H1 (cell line): ENCODE measurements at regions not wholly inside any gene's neighbourhood (a gene's known extent, or its start where the extent isn't known, plus 50 kb on each side); places are given as distances from the start of the nearest gene placed in this dataset.

Source experiments
- CTCF ChIA-PET: fragments of 300-600 bp; sonication (Branson Sonifier 250); formaldehyde crosslinking; loops from one replicate; lab custom pipeline; 2021; ENCODE audit not compliant: partially characterized antibody; lab: Charles Lee
- POLR2A ChIA-PET: fragments of 300-600 bp; sonication (Branson Sonifier 250); formaldehyde crosslinking; loops from one replicate; lab custom pipeline; 2021; ENCODE audit warnings: inconsistent platforms; ENCODE audit not compliant: partially characterized antibody; lab: Charles Lee
- DNase-seq, 2 experiments: peaks; one replicate each; pipeline versions ENCODE4 v3.0.0 to v3.0.0-alpha.2; 2010 to 2022; ENCODE audit warnings: low spot score in 2 of 2, low read depth in 1 of 2, mixed read lengths in 1 of 2
- FAIRE-seq: peaks from 2 replicates; lab custom pipeline; 2011; peaks lifted over from hg19 to GRCh38; lab: Jason Lieb, UNC
- H2AFZ ChIP-seq: 2 replicates; pipeline ENCODE4 v1.8.1; 2012; ENCODE audit warnings: low read length, inconsistent platforms
- H2AK5ac ChIP-seq: 2 replicates; pipeline ENCODE4 v1.6.1; 2013; ENCODE audit warnings: low read depth, low read length
- H2BK120ac ChIP-seq: replicated peaks from 2 replicates; pipeline ENCODE3; 2013; ENCODE audit warnings: low read depth, low read length, inconsistent platforms
- H2BK12ac ChIP-seq: 2 replicates; pipeline ENCODE4 v1.6.1; 2013; ENCODE audit warnings: low read depth, low read length
- H2BK15ac ChIP-seq: 2 replicates; pipeline ENCODE4 v1.6.1; 2013; ENCODE audit warnings: low read length
- H2BK20ac ChIP-seq: 2 replicates; pipeline ENCODE4 v1.6.1; 2013; ENCODE audit warnings: low read length
- H2BK5ac ChIP-seq: 2 replicates; pipeline ENCODE4 v1.6.1; 2013; ENCODE audit warnings: low read depth, low read length
- H3K14ac ChIP-seq: 2 replicates; pipeline ENCODE4 v1.6.1; 2013; ENCODE audit warnings: inconsistent platforms; ENCODE audit not compliant: insufficient read length
- H3K18ac ChIP-seq: 2 replicates; pipeline ENCODE4 v1.6.1; 2013; ENCODE audit warnings: low read length; ENCODE audit errors: extremely low read depth
- H3K23ac ChIP-seq: 2 replicates; pipeline ENCODE4 v1.6.1; 2013; ENCODE audit warnings: inconsistent platforms; ENCODE audit not compliant: insufficient read length
- H3K23me2 ChIP-seq: 2 replicates; pipeline ENCODE4 v1.6.1; 2013; ENCODE audit warnings: low read depth, low read length
- H3K27ac ChIP-seq: 2 replicates; pipeline ENCODE4 v1.6.1; 2011; ENCODE audit warnings: low read depth, low read length, inconsistent platforms
- H3K27me3 ChIP-seq, 4 experiments: replicated peaks in 1 of 4; 1 replicate in 1 of 4; 2 replicates in 3 of 4; pipeline versions ENCODE4 v1.6.1 to v1.8.1; 2011 to 2013; ENCODE audit warnings: low read length in 3 of 4, mild to moderate bottlenecking in 3 of 4, inconsistent platforms in 2 of 4, mixed read lengths in 2 of 4, moderate library complexity in 1 of 4; ENCODE audit not compliant: control insufficient read depth in 3 of 4, insufficient read depth in 3 of 4; ENCODE audit errors: extremely low read depth in 1 of 4
- H3K36me3 ChIP-seq, 4 experiments: 2 replicates each; pipeline versions ENCODE4 v1.6.1 to v1.8.1; 2011 to 2013; ENCODE audit warnings: mild to moderate bottlenecking in 4 of 4, low read length in 3 of 4, moderate library complexity in 2 of 4, control low read depth in 1 of 4, inconsistent platforms in 1 of 4; ENCODE audit not compliant: insufficient read depth in 4 of 4, control insufficient read depth in 2 of 4
- H3K4ac ChIP-seq: replicated peaks from 2 replicates; pipeline ENCODE3; 2013; ENCODE audit warnings: low read length, low read depth, mixed read lengths, inconsistent platforms; ENCODE audit not compliant: insufficient read length
- H3K4me1 ChIP-seq, 4 experiments: replicated peaks in 1 of 4; 1 replicate in 1 of 4; 2 replicates in 3 of 4; pipeline versions ENCODE4 v1.6.1 to v1.8.1; 2011 to 2013; ENCODE audit warnings: low read length in 3 of 4, inconsistent platforms in 2 of 4, mixed read lengths in 1 of 4; ENCODE audit not compliant: insufficient read depth in 4 of 4, control insufficient read depth in 3 of 4
- H3K4me2 ChIP-seq, 2 experiments: 2 replicates each; pipeline versions ENCODE4 v1.6.1 to v1.8.1; 2011 to 2013; ENCODE audit warnings: low read depth in 2 of 2, low read length in 2 of 2, control low read depth in 1 of 2, inconsistent platforms in 1 of 2, mild to moderate bottlenecking in 1 of 2; ENCODE audit not compliant: insufficient read depth in 1 of 2
- H3K4me3 ChIP-seq, 4 experiments: fragments of 200-600, 300-600 bp in 1 of 4; sonication (generic), shearing (Covaris generic), sonication (Bioruptor Twin) in 1 of 4; 2 replicates each; pipeline versions ENCODE4 v1.5.1 to v1.8.1; 2011 to 2016; ENCODE audit warnings: low read length in 4 of 4, low read depth in 3 of 4, control low read depth in 2 of 4, inconsistent platforms in 2 of 4, mild to moderate bottlenecking in 2 of 4, mixed read lengths in 1 of 4, moderate library complexity in 1 of 4; ENCODE audit not compliant: insufficient read depth in 2 of 4; ENCODE audit errors: extremely low read depth in 1 of 4
- H3K56ac ChIP-seq: replicated peaks from 2 replicates; pipeline ENCODE3; 2013; ENCODE audit warnings: low read depth, mild to moderate bottlenecking, mixed read lengths, low read length, inconsistent platforms; ENCODE audit not compliant: insufficient read length
- H3K79me1 ChIP-seq: 2 replicates; pipeline ENCODE4 v1.6.1; 2013; ENCODE audit warnings: low read depth, low read length, control low read depth
- H3K79me2 ChIP-seq, 2 experiments: 2 replicates each; pipeline versions ENCODE4 v1.6.1 to v1.8.1; 2012 to 2013; ENCODE audit warnings: low read length in 2 of 2, mild to moderate bottlenecking in 2 of 2, inconsistent platforms in 1 of 2; ENCODE audit not compliant: insufficient read depth in 2 of 2, control insufficient read depth in 1 of 2
- H3K9ac ChIP-seq, 4 experiments: replicated peaks in 1 of 4; 1 replicate in 1 of 4; 2 replicates in 3 of 4; pipeline versions ENCODE4 v1.6.1 to v1.8.1; 2011 to 2013; ENCODE audit warnings: low read depth in 3 of 4, low read length in 3 of 4, control low read depth in 2 of 4, mild to moderate bottlenecking in 2 of 4, moderate library complexity in 2 of 4, inconsistent platforms in 1 of 4; ENCODE audit errors: extremely low read depth in 1 of 4
- H3K9me3 ChIP-seq, 2 experiments: 2 replicates each; pipeline versions ENCODE4 v1.6.1 to v1.8.1; 2012 to 2013; ENCODE audit warnings: mild to moderate bottlenecking in 2 of 2, moderate library complexity in 2 of 2, control low read depth in 1 of 2, inconsistent platforms in 1 of 2, low read depth in 1 of 2, low read length in 1 of 2, mixed read lengths in 1 of 2; ENCODE audit not compliant: insufficient read depth in 2 of 2
- H4K20me1 ChIP-seq, 2 experiments: replicated peaks in 1 of 2; 2 replicates each; pipeline versions ENCODE3 to v1.8.1; 2011 to 2013; ENCODE audit warnings: inconsistent platforms in 2 of 2, low read length in 2 of 2, mild to moderate bottlenecking in 1 of 2; ENCODE audit not compliant: insufficient read depth in 2 of 2, control insufficient read depth in 1 of 2
- H4K5ac ChIP-seq: 2 replicates; pipeline ENCODE4 v1.6.1; 2013; ENCODE audit warnings: low read length, low read depth, mixed read lengths, inconsistent platforms; ENCODE audit not compliant: insufficient read length
- H4K8ac ChIP-seq: 2 replicates; pipeline ENCODE4 v1.8.0; 2013; ENCODE audit warnings: mild to moderate bottlenecking, moderate library complexity, low read length, inconsistent platforms; ENCODE audit not compliant: insufficient read depth; ENCODE audit errors: extremely low read depth
- H4K91ac ChIP-seq: replicated peaks from 2 replicates; pipeline ENCODE3; 2013; ENCODE audit warnings: low read length, mixed read lengths, inconsistent platforms; ENCODE audit not compliant: insufficient read length
- CBX5 ChIP-seq: fragments of 300-800, 300-1000 bp; sonication (generic); IDR thresholded peaks from 2 replicates; pipeline ENCODE4 v1.7.1; 2016; ENCODE audit warnings: antibody characterized with exemption, low read length, low read depth
- CEBPB ChIP-seq: IDR thresholded peaks from 2 replicates; pipeline ENCODE4 v1.6.1; 2012; ENCODE audit warnings: low read depth, low read length
- EZH2 ChIP-seq: fragments of 200-600 bp; sonication (generic); IDR thresholded peaks from 2 replicates; pipeline ENCODE4 v1.7.1; 2012; ENCODE audit warnings: low read depth, mild to moderate bottlenecking, moderate library complexity, low read length, inconsistent platforms; ENCODE audit not compliant: severe bottlenecking
- GABPA ChIP-seq: IDR thresholded peaks from 2 replicates; pipeline ENCODE4 v1.6.1; 2011; ENCODE audit warnings: mild to moderate bottlenecking, low read length, moderate library complexity, borderline replicate concordance; ENCODE audit not compliant: insufficient read depth
- KDM5A ChIP-seq: fragments of 200-600 bp; IDR thresholded peaks from 2 replicates; pipeline ENCODE4 v1.7.1; 2012; ENCODE audit warnings: mild to moderate bottlenecking, low read length, inconsistent platforms, mixed read lengths
- RXRA ChIP-seq: IDR thresholded peaks from 2 replicates; pipeline ENCODE4 v1.6.1; 2011; ENCODE audit warnings: low read depth, mild to moderate bottlenecking, low read length, moderate library complexity; ENCODE audit not compliant: insufficient read depth
- SRF ChIP-seq: IDR thresholded peaks from 2 replicates; pipeline ENCODE4 v1.6.1; 2011; ENCODE audit warnings: mild to moderate bottlenecking, low read depth, low read length, moderate library complexity
- YY1 ChIP-seq: IDR thresholded peaks from 2 replicates; pipeline ENCODE4 v1.6.1; 2011; ENCODE audit warnings: low read depth, mild to moderate bottlenecking, low read length

- H3K79me2 ChIP-seq: no peaks in the 10 kb centered on the region
- ChIA-PET POLR2A (no interaction called here), CTCF (interaction anchor here (1.3 kb wide), 1 partner anchor 162 kb away, joined by 3 read pairs; no protein-coding TSS in a partner anchor)
- H3K9ac ChIP-seq: no peak overlapping the region
- H2BK5ac ChIP-seq: no peak overlapping the region
- H3K23ac ChIP-seq: no peak overlapping the region
- no peak overlapping the region for H3K14ac ChIP-seq
- no peak overlapping the region for H2BK15ac ChIP-seq
- H2BK120ac ChIP-seq: no peak overlapping the region
- no peak overlapping the region for H3K4me2 ChIP-seq
- H3K27ac ChIP-seq: no peak overlapping the region
- no peaks in the 10 kb centered on the region for H3K36me3 ChIP-seq
- no peak overlapping the region for H4K8ac ChIP-seq
- no peak for TF ChIP-seq CBX5
- no peak for TF ChIP-seq SRF
- no peak for TF ChIP-seq CEBPB
- TF ChIP-seq GABPA: no peak
- no peak for TF ChIP-seq EZH2
- TF ChIP-seq RXRA: no peak
- TF ChIP-seq KDM5A: no peak
- no peak for TF ChIP-seq YY1
- no peak overlapping the region for H2AFZ ChIP-seq
- H2BK20ac ChIP-seq: no peak overlapping the region
- H3K56ac ChIP-seq: no peak overlapping the region
- no peak overlapping the region for H2BK12ac ChIP-seq
- H3K4ac ChIP-seq: no peak overlapping the region
- peaks cover 0 to 7% (median 3%) of the 10 kb centered on the region in 4 experiments; a peak in 3 of 7 replicates for H3K4me1 ChIP-seq
- H3K79me1 ChIP-seq: no peaks in the 10 kb centered on the region
- no peak overlapping the region for H3K4me3 ChIP-seq
- H3K9me3 ChIP-seq: no peaks in the 10 kb centered on the region
- FAIRE-seq (no peak), DNase-seq (no peak)
- H2AK5ac ChIP-seq: no peak overlapping the region
- no peak overlapping the region for H4K91ac ChIP-seq
- no peaks in the 10 kb centered on the region for H3K27me3 ChIP-seq
- no peak overlapping the region for H4K5ac ChIP-seq
- no peak overlapping the region for H3K18ac ChIP-seq
- H4K20me1 ChIP-seq: no peaks in the 10 kb centered on the region
- no peaks in the 10 kb centered on the region; the same call in 1 of the 2 replicates for H3K23me2 ChIP-seq
Observed at GRCh38 chr3:159643406-159643805, 345.2 kb upstream of the IL12A start.
